Keratinocyte (primary cell): ENCODE measurements at regions not wholly inside any gene's neighbourhood (a gene's known extent, or its start where the extent isn't known, plus 50 kb on each side); places are given as distances from the start of the nearest gene placed in this dataset.

Source experiments
- DNase-seq: peaks from one replicate; pipeline ENCODE4 v3.0.0-alpha.2; 2011; ENCODE audit warnings: low read depth, missing footprints, low spot score
- FAIRE-seq: peaks from 2 replicates; lab custom pipeline; 2011; peaks lifted over from hg19 to GRCh38; lab: Jason Lieb, UNC
- H2AFZ ChIP-seq: 2 replicates; pipeline ENCODE4 v1.6.0; 2012; ENCODE audit warnings: low read length, control low read depth, inconsistent platforms; ENCODE audit not compliant: control insufficient read depth
- H3K27ac ChIP-seq: 2 replicates; pipeline ENCODE4 v1.5.1; 2011; ENCODE audit warnings: low read length; ENCODE audit not compliant: control insufficient read depth, insufficient read depth
- H3K27me3 ChIP-seq: 3 replicates; pipeline ENCODE4 v1.6.0; 2011; ENCODE audit warnings: low read length; ENCODE audit not compliant: control insufficient read depth, insufficient read depth; ENCODE audit errors: extremely low read depth
- H3K36me3 ChIP-seq, 2 experiments: 2 replicates in 1 of 2; 3 replicates in 1 of 2; pipeline ENCODE4 v1.5.1; 2011; ENCODE audit warnings: low read length in 2 of 2, mild to moderate bottlenecking in 1 of 2; ENCODE audit not compliant: control insufficient read depth in 2 of 2, insufficient read depth in 2 of 2; ENCODE audit errors: extremely low read depth in 1 of 2
- H3K4me1 ChIP-seq: 3 replicates; pipeline ENCODE4 v1.5.1; 2011; ENCODE audit warnings: low read length; ENCODE audit not compliant: control insufficient read depth, insufficient read depth; ENCODE audit errors: extremely low read depth
- H3K4me2 ChIP-seq: 3 replicates; pipeline ENCODE4 v1.6.0; 2011; ENCODE audit warnings: low read depth, low read length; ENCODE audit not compliant: control insufficient read depth, insufficient read depth; ENCODE audit errors: extremely low read depth
- H3K4me3 ChIP-seq, 3 experiments: fragments of 200-600 bp in 1 of 3; sonication (generic) in 1 of 3; 2 replicates in 2 of 3; 3 replicates in 1 of 3; pipeline ENCODE4 v1.5.1; 2011 to 2016; ENCODE audit warnings: low read length in 3 of 3, mild to moderate bottlenecking in 3 of 3, control low read depth in 2 of 3, inconsistent platforms in 1 of 3, low read depth in 1 of 3, mixed read lengths in 1 of 3, mixed run types in 1 of 3, moderate library complexity in 1 of 3; ENCODE audit not compliant: control insufficient read depth in 2 of 3, insufficient read depth in 2 of 3; ENCODE audit errors: extremely low read depth in 1 of 3
- H3K79me2 ChIP-seq: 2 replicates; pipeline ENCODE4 v1.6.0; 2012; ENCODE audit warnings: low read length; ENCODE audit not compliant: control insufficient read depth, insufficient read depth
- H3K9ac ChIP-seq: 3 replicates; pipeline ENCODE4 v1.6.0; 2011; ENCODE audit warnings: low read length; ENCODE audit not compliant: control insufficient read depth, insufficient read depth; ENCODE audit errors: extremely low read depth
- H3K9me1 ChIP-seq: 3 replicates; pipeline ENCODE4 v1.6.0; 2011; ENCODE audit warnings: low read length; ENCODE audit not compliant: control insufficient read depth, insufficient read depth; ENCODE audit errors: extremely low read depth
- H3K9me3 ChIP-seq: 2 replicates; pipeline ENCODE4 v1.5.1; 2012; ENCODE audit warnings: low read depth, low read length; ENCODE audit not compliant: control insufficient read depth
- H4K20me1 ChIP-seq: 3 replicates; pipeline ENCODE4 v1.6.0; 2011; ENCODE audit warnings: low read length; ENCODE audit not compliant: control insufficient read depth, insufficient read depth; ENCODE audit errors: extremely low read depth
- EZH2 ChIP-seq: IDR thresholded peaks from one replicate; pipeline ENCODE4 v1.6.1; 2012; ENCODE audit warnings: inconsistent platforms, mild to moderate bottlenecking, low read length, moderate library complexity
- dilution Hi-C: fragments of 300-500 bp; cut with MboI; formaldehyde crosslinking; loops from one replicate; pipeline ENCODE4 v1.7.0; 2020; ENCODE audit warnings: low sequenced_read_pairs; ENCODE audit not compliant: extremely low pct_ligation_motif_present
- TF ChIP-seq, protein P1 (sequence below), 3 experiments: IDR thresholded peaks in 1 of 3; conservative IDR thresholded peaks in 1 of 3; optimal IDR thresholded peaks in 1 of 3; 2 replicates in 2 of 3; 3 replicates in 1 of 3; pipeline versions ENCODE3 to v1.5.1; 2011; ENCODE audit warnings: low read length in 3 of 3, mild to moderate bottlenecking in 3 of 3, moderate library complexity in 2 of 3, control low read depth in 1 of 3, inconsistent platforms in 1 of 3; ENCODE audit not compliant: insufficient read depth in 2 of 3; ENCODE audit errors: extremely low read depth in 1 of 3

DNA sequence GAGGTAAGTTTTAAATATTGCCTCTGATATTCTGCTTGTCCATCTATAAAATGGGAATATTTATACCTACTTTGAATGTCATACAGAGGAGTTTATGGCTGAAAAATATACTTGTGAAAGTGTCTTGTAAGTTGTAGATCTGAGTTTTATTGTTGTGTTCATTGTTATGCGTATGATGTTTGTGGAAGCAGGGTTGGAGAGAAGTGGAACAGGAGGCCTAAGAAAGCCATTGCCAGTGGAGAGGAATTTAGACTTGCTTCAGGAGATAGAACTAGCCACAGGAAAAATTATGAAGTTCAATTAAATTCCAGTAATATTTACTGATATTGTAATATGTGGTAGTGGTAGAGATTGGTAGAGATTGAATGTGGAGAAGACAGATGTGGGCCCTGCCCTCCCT lies 491.9 kb upstream of the FANCL start:
- Histone ChIP-seq H3K9me3 (no peaks in the 10 kb centered on the region), H4K20me1 (no peaks in the 10 kb centered on the region), H3K4me1 (no peaks in the 10 kb centered on the region), H2AFZ (no peak overlapping the region), H3K27me3 (peaks cover 3% of the 10 kb centered on the region), H3K9ac (no peak overlapping the region), H3K79me2 (no peaks in the 10 kb centered on the region), H3K9me1 (no peaks in the 10 kb centered on the region), H3K36me3 (no peaks in the 10 kb centered on the region), H3K4me3 (no peak overlapping the region), H3K4me2 (no peak overlapping the region), H3K27ac (no peak overlapping the region)
- DNase-seq (no peak), FAIRE-seq (no peak)
- dilution Hi-C loops, result no loop called here
- no peak for TF ChIP-seq EZH2
- TF ChIP-seq, protein P1, sequence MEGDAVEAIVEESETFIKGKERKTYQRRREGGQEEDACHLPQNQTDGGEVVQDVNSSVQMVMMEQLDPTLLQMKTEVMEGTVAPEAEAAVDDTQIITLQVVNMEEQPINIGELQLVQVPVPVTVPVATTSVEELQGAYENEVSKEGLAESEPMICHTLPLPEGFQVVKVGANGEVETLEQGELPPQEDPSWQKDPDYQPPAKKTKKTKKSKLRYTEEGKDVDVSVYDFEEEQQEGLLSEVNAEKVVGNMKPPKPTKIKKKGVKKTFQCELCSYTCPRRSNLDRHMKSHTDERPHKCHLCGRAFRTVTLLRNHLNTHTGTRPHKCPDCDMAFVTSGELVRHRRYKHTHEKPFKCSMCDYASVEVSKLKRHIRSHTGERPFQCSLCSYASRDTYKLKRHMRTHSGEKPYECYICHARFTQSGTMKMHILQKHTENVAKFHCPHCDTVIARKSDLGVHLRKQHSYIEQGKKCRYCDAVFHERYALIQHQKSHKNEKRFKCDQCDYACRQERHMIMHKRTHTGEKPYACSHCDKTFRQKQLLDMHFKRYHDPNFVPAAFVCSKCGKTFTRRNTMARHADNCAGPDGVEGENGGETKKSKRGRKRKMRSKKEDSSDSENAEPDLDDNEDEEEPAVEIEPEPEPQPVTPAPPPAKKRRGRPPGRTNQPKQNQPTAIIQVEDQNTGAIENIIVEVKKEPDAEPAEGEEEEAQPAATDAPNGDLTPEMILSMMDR (optimal IDR thresholded peaks at IDR 0.05 in 1 of 3, IDR thresholded peaks at IDR 0.05 in 1 of 3, conservative IDR thresholded peaks at IDR 0.05 in 1 of 3; ENCODE audit: extremely low read depth in 1 of 3, insufficient read depth in 2 of 3, low read length in 3 of 3), result no peak

DNA sequence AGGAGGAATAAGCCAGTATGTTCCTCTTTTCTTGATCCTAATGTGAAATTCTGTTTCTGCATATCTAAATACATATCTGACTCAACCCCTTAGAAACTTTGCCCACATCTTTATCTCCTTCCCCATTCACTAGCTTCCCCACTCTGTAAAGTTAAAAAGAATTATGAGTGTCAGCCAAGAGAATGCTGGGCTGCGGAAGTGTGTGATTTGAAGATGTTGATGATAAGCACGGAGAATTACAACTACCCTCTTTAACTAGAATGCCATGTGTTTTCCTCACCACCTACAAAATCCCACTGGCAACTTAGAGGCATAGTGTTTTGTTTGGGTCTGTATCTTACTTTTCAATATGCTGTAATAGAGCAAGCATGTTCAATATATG lies 490.4 kb upstream of the FANCL start:
- no peaks in the 10 kb centered on the region for H4K20me1 ChIP-seq
- H3K4me3 ChIP-seq, result no peak overlapping the region
- FAIRE-seq, result no peak
- H3K27ac ChIP-seq, result no peak overlapping the region
- no peaks in the 10 kb centered on the region for H3K36me3 ChIP-seq
- H3K9ac ChIP-seq, result no peak overlapping the region
- H3K9me3 ChIP-seq, result no peaks in the 10 kb centered on the region
- H3K27me3 ChIP-seq, result peaks cover 3% of the 10 kb centered on the region
- no peak for DNase-seq
- no peak for TF ChIP-seq EZH2
- TF ChIP-seq, protein P1 (optimal IDR thresholded peaks at IDR 0.05 in 1 of 3, IDR thresholded peaks at IDR 0.05 in 1 of 3, conservative IDR thresholded peaks at IDR 0.05 in 1 of 3; ENCODE audit: extremely low read depth in 1 of 3, insufficient read depth in 2 of 3, low read length in 3 of 3), result no peak
- H3K4me2 ChIP-seq, result no peak overlapping the region
- H3K4me1 ChIP-seq, result no peaks in the 10 kb centered on the region
- no peaks in the 10 kb centered on the region for H3K79me2 ChIP-seq
- dilution Hi-C loops, result no loop called here
- H3K9me1 ChIP-seq, result no peaks in the 10 kb centered on the region
- H2AFZ ChIP-seq, result no peak overlapping the region
